Neutrophil (primary cell): ENCODE measurements at regions not wholly inside any gene's neighbourhood (a gene's known extent, or its start where the extent isn't known, plus 50 kb on each side); places are given as distances from the start of the nearest gene placed in this dataset.

Experiments
- H3K27ac ChIP-seq: fragments of 200-600 bp; sonication (generic); 2 replicates; pipeline ENCODE4 v1.5.1; 2016; ENCODE audit warnings: mild to moderate bottlenecking, moderate library complexity
- H3K27me3 ChIP-seq: fragments of 200-600 bp; sonication (generic); 2 replicates; pipeline ENCODE4 v1.6.0; 2016; ENCODE audit warnings: mild to moderate bottlenecking
- H3K36me3 ChIP-seq: fragments of 200-600 bp; sonication (generic); 2 replicates; pipeline ENCODE4 v1.5.1; 2017
- H3K4me1 ChIP-seq, 2 experiments: fragments of 200-600 bp in 1 of 2; sonication (generic) in 1 of 2; 1 replicate in 1 of 2; 2 replicates in 1 of 2; pipeline versions ENCODE4 v1.5.1 to v1.6.1; 2013 to 2016; ENCODE audit warnings: low read depth in 1 of 2, low read length in 1 of 2, mild to moderate bottlenecking in 1 of 2, moderate library complexity in 1 of 2; ENCODE audit not compliant: control insufficient read depth in 1 of 2, insufficient read depth in 1 of 2
- H3K4me3 ChIP-seq, 2 experiments: fragments of 200-600 bp in 1 of 2; sonication (generic) in 1 of 2; 1 replicate in 1 of 2; 2 replicates in 1 of 2; pipeline ENCODE4 v1.5.1; 2013 to 2016; ENCODE audit warnings: low read depth in 1 of 2, low read length in 1 of 2, mild to moderate bottlenecking in 1 of 2, moderate library complexity in 1 of 2
- H3K9me3 ChIP-seq: fragments of 200-600 bp; sonication (generic); 2 replicates; pipeline ENCODE4 v1.5.1; 2016
- CTCF ChIP-seq: fragments of 200-600 bp; sonication (generic); IDR thresholded peaks from 2 replicates; pipeline ENCODE4 v1.5.1; 2016; ENCODE audit warnings: antibody characterized with exemption

DNA sequence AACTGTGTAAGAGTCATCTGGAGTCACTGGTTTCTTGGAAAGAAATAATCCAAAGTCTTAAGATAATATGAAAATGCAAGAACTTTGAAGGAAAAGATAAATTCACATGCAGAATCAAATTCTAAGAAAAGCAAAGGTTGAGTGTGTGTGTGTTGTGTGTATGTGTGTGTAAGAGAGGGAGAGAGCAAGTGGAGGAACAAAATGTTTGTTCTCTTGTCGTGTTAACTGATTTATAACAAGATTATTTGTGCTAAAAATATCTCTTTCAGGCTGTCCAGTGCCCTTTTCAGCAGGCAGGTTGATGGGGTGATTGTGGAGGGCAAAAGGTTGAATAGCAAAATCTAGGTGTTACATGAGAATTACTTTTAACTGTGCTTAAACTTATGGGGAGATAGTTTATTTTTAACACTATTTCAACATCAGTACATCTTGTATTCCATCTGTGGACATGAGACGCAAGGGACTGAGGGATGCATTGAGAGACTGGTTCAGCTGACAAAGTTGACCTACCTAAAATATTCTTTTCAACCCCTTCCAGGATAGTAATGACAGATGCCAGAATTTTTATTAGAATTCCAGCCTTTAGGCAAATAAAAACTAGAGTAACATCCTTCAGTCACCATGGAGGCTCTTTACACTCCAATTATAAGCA lies 342.4 kb upstream of the CD180 start:
- H3K27ac ChIP-seq: no peak overlapping the region
- no peaks in the 10 kb centered on the region for H3K9me3 ChIP-seq
- H3K27me3 ChIP-seq: no peaks in the 10 kb centered on the region
- no peaks in the 10 kb centered on the region for H3K4me1 ChIP-seq
- no peaks in the 10 kb centered on the region for H3K36me3 ChIP-seq
- no peak overlapping the region for H3K4me3 ChIP-seq
- TF ChIP-seq CTCF: no peak

- Histone ChIP-seq H3K4me1 (no peaks in the 10 kb centered on the region), H3K9me3 (no peaks in the 10 kb centered on the region), H3K4me3 (no peak overlapping the region), H3K27ac (no peak overlapping the region), H3K36me3 (no peaks in the 10 kb centered on the region), H3K27me3 (no peaks in the 10 kb centered on the region)
- TF ChIP-seq CTCF: no peak
Measured at GRCh38 chr5:67537439-67538148, 341.0 kb upstream of the CD180 start.

DNA sequence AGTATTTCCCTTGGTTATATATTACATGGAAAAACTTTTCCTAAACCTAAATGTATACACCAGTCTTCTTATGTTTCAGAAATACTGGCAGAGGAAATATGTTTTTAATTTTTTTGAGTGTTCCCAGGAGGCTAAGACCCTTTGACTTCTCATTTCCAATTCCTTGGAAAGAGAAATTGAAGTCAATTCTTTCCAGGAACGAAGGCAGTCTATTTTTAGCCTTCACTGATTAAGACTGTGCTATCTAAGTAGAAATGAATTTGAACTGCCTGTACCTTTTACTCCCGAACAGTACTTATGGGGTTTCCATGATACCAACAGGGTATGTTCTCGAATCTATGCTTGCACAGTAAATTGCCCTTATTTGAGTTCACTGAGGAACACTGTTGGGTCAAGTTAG lies 340.3 kb upstream of the CD180 start:
- H3K27ac ChIP-seq: no peak overlapping the region
- no peaks in the 10 kb centered on the region for H3K9me3 ChIP-seq
- no peaks in the 10 kb centered on the region for H3K36me3 ChIP-seq
- no peaks in the 10 kb centered on the region for H3K4me1 ChIP-seq
- no peak overlapping the region for H3K4me3 ChIP-seq
- no peaks in the 10 kb centered on the region for H3K27me3 ChIP-seq
- TF ChIP-seq CTCF: no peak

GRCh38 chr5:67530609-67531255 lies 334.1 kb upstream of the CD180 start:
- Histone ChIP-seq H3K36me3 (no peaks in the 10 kb centered on the region), H3K27me3 (no peaks in the 10 kb centered on the region), H3K4me3 (no peak overlapping the region), H3K4me1 (no peaks in the 10 kb centered on the region), H3K27ac (no peak overlapping the region), H3K9me3 (no peaks in the 10 kb centered on the region)
- TF ChIP-seq CTCF: no peak

DNA sequence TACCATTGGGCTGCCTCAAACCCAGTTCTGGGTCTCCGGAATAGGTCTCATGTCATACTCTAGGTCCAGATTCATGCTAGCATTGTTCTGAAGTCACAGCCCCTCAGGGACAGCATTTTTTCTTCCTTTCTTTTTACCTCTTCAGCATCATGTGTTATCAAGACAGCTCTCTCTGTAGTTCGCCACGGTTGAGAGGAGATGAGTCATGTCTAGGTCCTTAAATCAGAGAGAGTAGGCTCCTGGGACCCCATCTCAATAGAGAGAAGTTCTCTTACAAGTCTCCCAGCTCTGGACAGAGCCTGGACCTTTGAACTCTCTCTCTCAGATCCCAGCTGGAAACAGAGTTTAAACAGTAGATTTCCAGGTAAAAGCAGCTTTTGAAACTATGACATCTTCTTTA lies 332.4 kb upstream of the CD180 start:
- Histone ChIP-seq H3K9me3 (no peaks in the 10 kb centered on the region), H3K4me1 (no peaks in the 10 kb centered on the region), H3K27ac (no peak overlapping the region), H3K27me3 (no peaks in the 10 kb centered on the region), H3K36me3 (no peaks in the 10 kb centered on the region), H3K4me3 (no peak overlapping the region)
- TF ChIP-seq CTCF: no peak
